ENCODE measurements at regions not wholly inside any gene's neighbourhood (a gene's known extent, or its start where the extent isn't known, plus 50 kb on each side); places are given as distances from the start of the nearest gene placed in this dataset.
A peak's percentile ranks its signal among the peaks of the same experiment; 100 is the strongest.

GRCh38 chr17:63191610-63192009 lies 225.6 kb downstream of the TANC2 start:
- CTCF ChIA-PET, result no interaction called here
- no peaks in the 10 kb centered on the region for H3K27me3 ChIP-seq (ENCODE audit: insufficient read depth, low read length, poor library complexity, severe bottlenecking)
- Mint-ChIP-seq H3K4me1 (peaks cover 5 to 10% (median 8%) of the 10 kb centered on the region in 3 donors), H3K27me3 (no peaks in the 10 kb centered on the region), H3K27ac (no peak overlapping the region), H3K36me3 (peaks cover 3 to 9% (median 7%) of the 10 kb centered on the region in 3 donors), H3K4me3 (no peak overlapping the region), H3K9me3 (no peaks in the 10 kb centered on the region)
- H3K4me1 ChIP-seq (ENCODE audit: insufficient read depth, low read length), result no peaks in the 10 kb centered on the region
- H3K36me3 ChIP-seq (ENCODE audit: insufficient read depth, low read length), result no peaks in the 10 kb centered on the region
- H3K4me3 ChIP-seq (ENCODE audit: low read length), result no peak overlapping the region
- POLR2A ChIA-PET, result interaction anchor here (0.6 kb wide), 1 partner anchor 16 kb away, joined by 9 read pairs; no protein-coding TSS in a partner anchor
- no peak overlapping the region for H3K27ac ChIP-seq (ENCODE audit: low read depth, low read length)
- H3K9me3 ChIP-seq (ENCODE audit: low read length), result no peaks in the 10 kb centered on the region
- no peak for DNase-seq

DNA sequence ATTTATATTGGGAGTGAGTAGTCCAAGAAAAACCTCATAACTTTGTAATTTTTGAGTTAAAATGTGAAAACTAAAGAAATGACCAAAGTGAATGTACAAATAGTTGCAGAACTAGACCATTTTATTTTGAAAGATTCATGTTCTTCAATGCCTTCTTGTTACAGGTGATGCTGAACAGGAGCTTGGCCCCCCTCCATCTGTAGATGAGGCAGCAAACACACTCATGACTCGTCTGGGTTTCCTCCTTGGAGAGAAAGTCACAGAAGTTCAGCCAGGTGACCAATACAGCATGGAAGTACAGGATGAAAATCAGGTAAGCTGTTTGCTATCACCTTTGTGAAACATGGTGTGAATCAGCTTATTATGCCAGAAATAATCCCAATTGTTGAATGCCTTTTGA lies 227.8 kb downstream of the TANC2 start:
- H3K27ac Mint-ChIP-seq, result no peak overlapping the region
- Histone ChIP-seq H3K36me3 (ENCODE audit: insufficient read depth, low read length) (no peaks in the 10 kb centered on the region), H3K27me3 (ENCODE audit: insufficient read depth, low read length, poor library complexity, severe bottlenecking) (no peaks in the 10 kb centered on the region), H3K4me1 (ENCODE audit: insufficient read depth, low read length) (no peaks in the 10 kb centered on the region), H3K4me3 (ENCODE audit: low read length) (no peak overlapping the region), H3K9me3 (ENCODE audit: low read length) (no peaks in the 10 kb centered on the region), H3K27ac (ENCODE audit: low read depth, low read length) (no peak overlapping the region)
- DNase-seq, result no peak
- H3K27me3 Mint-ChIP-seq, result no peaks in the 10 kb centered on the region
- peaks cover 0 to 9% (median 7%) of the 10 kb centered on the region in 3 donors for H3K36me3 Mint-ChIP-seq
- POLR2A ChIA-PET, result interaction anchor here (0.6 kb wide), 1 partner anchor 680 kb away, joined by 7 read pairs; no protein-coding TSS in a partner anchor
- H3K4me1 Mint-ChIP-seq, result peaks cover 9 to 21% (median 20%) of the 10 kb centered on the region in 3 donors
- no peaks in the 10 kb centered on the region for H3K9me3 Mint-ChIP-seq
- CTCF ChIA-PET, result no interaction called here
- H3K4me3 Mint-ChIP-seq, result no peak overlapping the region

DNA sequence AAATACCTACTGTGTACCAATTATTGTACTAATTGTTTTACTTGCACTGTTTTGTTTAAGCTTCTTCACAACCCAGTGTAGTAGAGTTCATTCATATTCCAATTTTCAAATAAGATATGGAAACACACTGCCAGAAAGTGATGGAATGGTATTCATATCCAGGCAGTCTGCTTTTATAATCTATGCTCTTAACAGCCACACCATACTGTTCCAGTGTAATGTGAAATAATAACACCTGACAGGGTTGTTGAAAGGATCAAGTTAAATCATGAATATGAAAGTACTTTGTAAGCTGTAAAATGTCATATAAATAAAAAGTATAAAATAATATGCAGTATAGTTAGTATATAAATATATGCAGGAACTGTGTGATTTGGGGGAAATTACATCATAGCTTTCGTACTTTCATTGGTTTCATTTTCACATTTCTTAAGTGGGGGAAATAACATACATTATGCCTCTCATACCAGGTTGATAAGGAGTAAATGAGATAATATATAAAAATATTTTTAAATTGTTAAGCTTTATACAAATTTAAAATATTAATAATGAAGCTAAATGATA lies 230.8 kb downstream of the TANC2 start:
- no peak overlapping the region for H3K27ac ChIP-seq (ENCODE audit: low read depth, low read length)
- H3K4me3 ChIP-seq (ENCODE audit: low read length), result no peak overlapping the region
- H3K4me1 ChIP-seq (ENCODE audit: insufficient read depth, low read length), result no peaks in the 10 kb centered on the region
- Mint-ChIP-seq H3K4me3 (peak overlapping the region; percentile 18 to 74 (median 52)), H3K27me3 (no peaks in the 10 kb centered on the region), H3K9me3 (no peaks in the 10 kb centered on the region), H3K27ac (peak overlapping the region in 5 of 8 donors; percentile 40 to 84 (median 66)), H3K36me3 (peaks cover 5 to 22% (median 15%) of the 10 kb centered on the region in 3 donors), H3K4me1 (peaks cover 9 to 20% (median 19%) of the 10 kb centered on the region in 3 donors)
- ChIA-PET POLR2A (interaction anchor here (0.6 kb wide), 1 partner anchor 9 kb away, joined by 3 read pairs; no protein-coding TSS in a partner anchor), CTCF (no interaction called here)
- DNase-seq, result no peak
- no peaks in the 10 kb centered on the region for H3K9me3 ChIP-seq (ENCODE audit: low read length)
- H3K27me3 ChIP-seq (ENCODE audit: insufficient read depth, low read length, poor library complexity, severe bottlenecking), result no peaks in the 10 kb centered on the region
- no peaks in the 10 kb centered on the region for H3K36me3 ChIP-seq (ENCODE audit: insufficient read depth, low read length)

- Mint-ChIP-seq H3K27me3 (peaks cover 0 to 3% of the 10 kb centered on the region in 2 donors), H3K9me3 (peaks cover 9 to 19% (median 15%) of the 10 kb centered on the region in 5 donors), H3K27ac (no peak overlapping the region), H3K4me1 (peaks cover 0 to 2% (median 0%) of the 10 kb centered on the region in 3 donors), H3K36me3 (peaks cover 12 to 38% (median 34%) of the 10 kb centered on the region in 3 donors), H3K4me3 (no peak overlapping the region)
- Histone ChIP-seq H3K27me3 (ENCODE audit: insufficient read depth, low read length, poor library complexity, severe bottlenecking) (no peaks in the 10 kb centered on the region), H3K4me3 (ENCODE audit: low read length) (no peak overlapping the region), H3K36me3 (ENCODE audit: insufficient read depth, low read length) (no peaks in the 10 kb centered on the region), H3K4me1 (ENCODE audit: insufficient read depth, low read length) (no peaks in the 10 kb centered on the region), H3K27ac (ENCODE audit: low read depth, low read length) (no peak overlapping the region), H3K9me3 (ENCODE audit: low read length) (no peaks in the 10 kb centered on the region)
- POLR2A ChIA-PET, result no interaction called here
- no peak for DNase-seq
- CTCF ChIA-PET, result no interaction called here
These were observed 237.6 kb downstream of the TANC2 start for GRCh38 chr17:63203652-63204051.

DNA sequence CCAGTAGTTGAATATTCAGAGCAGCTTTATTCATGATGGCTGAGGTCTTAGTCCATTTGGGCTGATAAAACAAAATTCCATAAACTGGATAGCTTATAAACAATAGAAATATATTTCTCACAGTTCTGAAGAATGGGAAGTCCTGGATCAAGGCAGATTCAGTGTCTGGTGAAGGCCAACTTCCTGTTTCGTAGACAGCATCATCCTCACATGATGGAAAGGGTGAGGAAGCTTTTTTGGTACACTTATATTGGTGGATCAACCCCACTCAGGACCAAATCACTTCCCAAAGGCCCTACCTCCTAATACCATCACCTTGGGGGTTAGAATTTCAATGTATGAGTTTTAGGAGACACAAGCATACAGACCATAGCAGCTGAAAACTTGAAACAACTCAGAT lies 224.2 kb downstream of the CYB561 start:
- ChIA-PET CTCF (no interaction called here), POLR2A (no interaction called here)
- no peak for DNase-seq
- Mint-ChIP-seq H3K9me3 (peaks cover 0 to 2% (median 0%) of the 10 kb centered on the region in 5 donors), H3K4me1 (no peaks in the 10 kb centered on the region), H3K4me3 (no peak overlapping the region), H3K36me3 (peaks cover 0 to 7% (median 3%) of the 10 kb centered on the region in 3 donors), H3K27me3 (no peaks in the 10 kb centered on the region), H3K27ac (no peak overlapping the region)
- Histone ChIP-seq H3K4me3 (ENCODE audit: low read length) (no peak overlapping the region), H3K27me3 (ENCODE audit: insufficient read depth, low read length, poor library complexity, severe bottlenecking) (no peaks in the 10 kb centered on the region), H3K9me3 (ENCODE audit: low read length) (no peaks in the 10 kb centered on the region), H3K27ac (ENCODE audit: low read depth, low read length) (no peak overlapping the region), H3K36me3 (ENCODE audit: insufficient read depth, low read length) (no peaks in the 10 kb centered on the region), H3K4me1 (ENCODE audit: insufficient read depth, low read length) (no peaks in the 10 kb centered on the region)

- peaks cover 0 to 2% (median 0%) of the 10 kb centered on the region in 5 donors for H3K9me3 Mint-ChIP-seq
- Histone ChIP-seq H3K4me1 (ENCODE audit: insufficient read depth, low read length) (no peaks in the 10 kb centered on the region), H3K36me3 (ENCODE audit: insufficient read depth, low read length) (no peaks in the 10 kb centered on the region), H3K9me3 (ENCODE audit: low read length) (no peaks in the 10 kb centered on the region), H3K27me3 (ENCODE audit: insufficient read depth, low read length, poor library complexity, severe bottlenecking) (no peaks in the 10 kb centered on the region), H3K4me3 (ENCODE audit: low read length) (no peak overlapping the region), H3K27ac (ENCODE audit: low read depth, low read length) (no peak overlapping the region)
- H3K4me3 Mint-ChIP-seq, result no peak overlapping the region
- H3K4me1 Mint-ChIP-seq, result no peaks in the 10 kb centered on the region
- no peak for DNase-seq
- H3K27ac Mint-ChIP-seq, result peak overlapping the region in 1 of 8 donors; percentile 23
- ChIA-PET POLR2A (no interaction called here), CTCF (no interaction called here)
- H3K36me3 Mint-ChIP-seq, result peaks cover 0 to 13% (median 3%) of the 10 kb centered on the region in 3 donors
- no peaks in the 10 kb centered on the region for H3K27me3 Mint-ChIP-seq
These were observed 223.5 kb downstream of the CYB561 start for GRCh38 chr17:63222655-63223054.

DNA sequence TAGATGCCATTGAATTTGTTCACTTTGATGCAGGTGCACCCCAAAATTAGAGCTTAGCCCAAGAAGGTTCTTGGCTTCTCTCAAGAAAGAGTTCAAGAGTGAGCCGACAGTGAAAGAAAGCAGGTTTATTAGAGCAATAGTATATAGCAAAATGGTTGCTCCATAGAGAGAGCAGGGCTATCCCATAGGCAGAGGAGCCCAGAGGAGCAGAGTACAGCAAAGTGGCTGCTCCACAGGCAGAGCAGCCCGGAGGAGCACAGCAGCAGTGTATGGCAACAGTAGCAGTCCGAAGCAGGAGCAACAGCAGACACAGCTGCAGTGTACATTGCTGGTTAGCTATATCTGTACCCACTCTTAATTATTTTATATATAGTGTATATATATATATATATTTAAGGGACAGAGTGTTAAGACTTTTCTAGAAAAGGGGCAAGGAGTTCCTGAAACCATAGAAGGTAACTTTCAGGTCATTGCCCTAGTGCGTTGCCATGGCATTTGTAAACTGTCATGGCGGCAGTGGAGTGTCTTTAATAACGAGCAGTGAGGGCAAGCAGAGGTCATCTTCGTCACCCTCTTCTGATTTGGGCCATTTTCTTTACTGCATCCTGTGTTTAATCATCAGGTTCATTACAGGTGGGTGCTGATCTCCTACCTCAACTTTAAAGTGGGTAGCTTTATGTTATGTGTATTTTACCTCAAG lies 222.7 kb downstream of the CYB561 start:
- Histone ChIP-seq H3K27me3 (ENCODE audit: insufficient read depth, low read length, poor library complexity, severe bottlenecking) (no peaks in the 10 kb centered on the region), H3K4me1 (ENCODE audit: insufficient read depth, low read length) (no peaks in the 10 kb centered on the region), H3K27ac (ENCODE audit: low read depth, low read length) (no peak overlapping the region), H3K9me3 (ENCODE audit: low read length) (no peaks in the 10 kb centered on the region), H3K4me3 (ENCODE audit: low read length) (no peak overlapping the region), H3K36me3 (ENCODE audit: insufficient read depth, low read length) (no peaks in the 10 kb centered on the region)
- Mint-ChIP-seq H3K27me3 (no peaks in the 10 kb centered on the region), H3K9me3 (peaks cover 0 to 6% (median 0%) of the 10 kb centered on the region in 5 donors), H3K4me3 (no peak overlapping the region), H3K36me3 (peaks cover 0 to 16% (median 5%) of the 10 kb centered on the region in 3 donors), H3K4me1 (no peaks in the 10 kb centered on the region), H3K27ac (peak overlapping the region in 1 of 8 donors; percentile 23)
- POLR2A ChIA-PET, result no interaction called here
- CTCF ChIA-PET, result no interaction called here
- no peak for DNase-seq

DNA sequence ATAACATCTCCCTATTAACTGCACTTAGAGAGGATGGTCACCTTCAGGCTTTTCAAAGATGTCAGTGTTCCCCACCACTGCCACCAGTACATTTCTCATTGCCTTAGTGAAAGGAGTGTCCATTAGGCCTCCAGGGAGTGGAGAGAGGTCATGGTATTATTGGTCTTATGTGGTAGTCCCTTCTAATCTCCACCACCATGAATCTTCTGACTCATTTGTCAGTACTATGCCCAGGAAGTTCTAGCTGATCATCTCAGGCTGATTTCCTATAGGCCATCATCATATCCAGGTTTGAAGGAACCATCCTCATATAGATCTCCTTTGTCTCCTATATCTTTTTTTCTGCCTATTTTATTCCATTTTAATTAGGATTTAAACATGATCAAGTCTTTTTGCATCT lies 221.5 kb downstream of the CYB561 start:
- Mint-ChIP-seq H3K4me3 (no peak overlapping the region), H3K27ac (no peak overlapping the region), H3K36me3 (peaks cover 0 to 19% (median 5%) of the 10 kb centered on the region in 3 donors), H3K4me1 (no peaks in the 10 kb centered on the region), H3K9me3 (peaks cover 0 to 8% (median 0%) of the 10 kb centered on the region in 5 donors), H3K27me3 (no peaks in the 10 kb centered on the region)
- Histone ChIP-seq H3K9me3 (ENCODE audit: low read length) (no peaks in the 10 kb centered on the region), H3K4me3 (ENCODE audit: low read length) (no peak overlapping the region), H3K27me3 (ENCODE audit: insufficient read depth, low read length, poor library complexity, severe bottlenecking) (no peaks in the 10 kb centered on the region), H3K4me1 (ENCODE audit: insufficient read depth, low read length) (no peaks in the 10 kb centered on the region), H3K36me3 (ENCODE audit: insufficient read depth, low read length) (no peaks in the 10 kb centered on the region), H3K27ac (ENCODE audit: low read depth, low read length) (no peak overlapping the region)
- ChIA-PET CTCF (no interaction called here), POLR2A (no interaction called here)
- no peak for DNase-seq

Data from CD8-positive, alpha-beta memory T cell (primary cell).